Mucosa of descending colon (tissue), 3 donors: ENCODE measurements at regions not wholly inside any gene's neighbourhood (a gene's known extent, or its start where the extent isn't known, plus 50 kb on each side); places are given as distances from the start of the nearest gene placed in this dataset.
"Not testable (repeated sequence)": the region's sequence is repeated elsewhere in the genome, so short reads cannot be mapped to it uniquely, and the experiment has no call there.

Experiments used
- ATAC-seq: fragments of 200-7000 bp; cut with Tn5 transposase; one replicate; pipeline ENCODE4 v1.9.1; 2020; ENCODE audit warnings: mild to moderate bottlenecking, moderate library complexity
- DNase-seq, 3 donors: peaks; one replicate each; pipeline ENCODE4 v3.0.0-alpha.2; 2020
- H3K36me3 ChIP-seq: fragments of 200-600 bp; one replicate; pipeline ENCODE4 v1.8.0; 2021; ENCODE audit warnings: low read depth, mild to moderate bottlenecking
- H3K4me1 ChIP-seq: fragments of 200-600 bp; one replicate; pipeline ENCODE4 v1.8.0; 2021; ENCODE audit warnings: low read depth, mild to moderate bottlenecking
- H3K4me3 ChIP-seq: fragments of 200-600 bp; one replicate; pipeline ENCODE4 v1.8.0; 2021; ENCODE audit warnings: mild to moderate bottlenecking
- H3K9me3 ChIP-seq: fragments of 200-600 bp; one replicate; pipeline ENCODE4 v1.8.0; 2021; ENCODE audit warnings: mild to moderate bottlenecking
- intact Hi-C, 2 donors: fragments of 100-400 bp; cut with DNase I in 1 of 2; cut with micrococcal nuclease in 1 of 2; formaldehyde crosslinking; loops; one replicate each; pipeline versions ENCODE4 v1.11.0 to v1.11.1; 2022; cut with DNase I, micrococcal nuclease
- TF ChIP-seq, protein P1 (sequence below): fragments of 200-600 bp; IDR thresholded peaks from one replicate; pipeline ENCODE4 v1.8.0; 2022; ENCODE audit warnings: antibody characterized with exemption, mild to moderate bottlenecking
- donor health status: DM: no; HTN: no; CAD: no; lungs with moderate emphysema.
- donor health status: DM: no; HTN: no; CAD: no.
- donor health status: DM: no; HTN: yes; CAD: no.

DNA sequence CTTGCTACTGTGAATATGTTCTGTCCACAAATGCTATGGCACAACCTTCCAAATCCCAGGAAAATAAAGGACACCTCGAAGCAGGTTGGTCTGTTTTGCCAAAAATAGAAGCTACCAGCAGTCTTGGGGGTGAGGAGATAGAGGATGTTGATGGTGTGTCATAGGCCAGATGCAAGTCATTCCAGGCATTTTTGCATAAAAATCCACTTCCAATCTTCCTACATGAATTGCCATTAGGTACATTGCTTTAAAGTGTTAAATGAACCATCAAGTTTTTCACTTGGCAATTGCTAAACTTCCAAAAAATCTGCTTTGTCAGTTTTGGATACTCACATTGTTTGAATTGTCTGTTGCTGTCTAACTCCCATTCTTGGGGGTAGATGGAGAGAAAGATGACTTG lies 295.4 kb downstream of the MYCN start:
- intact Hi-C loops, result no loop called here
- no peak for ATAC-seq
- TF ChIP-seq, protein P1, sequence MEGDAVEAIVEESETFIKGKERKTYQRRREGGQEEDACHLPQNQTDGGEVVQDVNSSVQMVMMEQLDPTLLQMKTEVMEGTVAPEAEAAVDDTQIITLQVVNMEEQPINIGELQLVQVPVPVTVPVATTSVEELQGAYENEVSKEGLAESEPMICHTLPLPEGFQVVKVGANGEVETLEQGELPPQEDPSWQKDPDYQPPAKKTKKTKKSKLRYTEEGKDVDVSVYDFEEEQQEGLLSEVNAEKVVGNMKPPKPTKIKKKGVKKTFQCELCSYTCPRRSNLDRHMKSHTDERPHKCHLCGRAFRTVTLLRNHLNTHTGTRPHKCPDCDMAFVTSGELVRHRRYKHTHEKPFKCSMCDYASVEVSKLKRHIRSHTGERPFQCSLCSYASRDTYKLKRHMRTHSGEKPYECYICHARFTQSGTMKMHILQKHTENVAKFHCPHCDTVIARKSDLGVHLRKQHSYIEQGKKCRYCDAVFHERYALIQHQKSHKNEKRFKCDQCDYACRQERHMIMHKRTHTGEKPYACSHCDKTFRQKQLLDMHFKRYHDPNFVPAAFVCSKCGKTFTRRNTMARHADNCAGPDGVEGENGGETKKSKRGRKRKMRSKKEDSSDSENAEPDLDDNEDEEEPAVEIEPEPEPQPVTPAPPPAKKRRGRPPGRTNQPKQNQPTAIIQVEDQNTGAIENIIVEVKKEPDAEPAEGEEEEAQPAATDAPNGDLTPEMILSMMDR, result no peak

DNA sequence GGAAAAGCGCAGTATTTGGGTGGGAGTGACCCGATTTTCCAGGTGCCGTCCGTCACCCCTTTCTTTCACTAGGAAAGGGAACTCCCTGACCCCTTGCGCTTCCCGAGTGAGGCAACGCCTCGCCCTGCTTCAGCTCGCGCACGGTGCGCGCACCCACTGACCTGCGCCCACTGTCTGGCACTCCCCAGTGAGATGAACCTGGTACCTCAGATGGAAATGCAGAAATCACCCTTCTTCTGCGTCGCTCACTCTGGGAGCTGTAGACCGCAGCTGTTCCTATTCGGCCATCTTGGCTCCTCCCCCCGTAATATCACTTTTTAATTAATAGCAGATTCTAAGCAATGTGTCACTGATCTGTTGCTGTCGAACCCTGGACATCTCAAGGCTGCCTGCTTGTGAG lies 294.9 kb downstream of the MYCN start:
- H3K9me3 ChIP-seq, intact Hi-C loops, H3K4me1 ChIP-seq, H3K36me3 ChIP-seq, H3K4me3 ChIP-seq, DNase-seq, ATAC-seq: not testable (repeated sequence)

More for the DNA sequence above, 295.4 kb downstream of the MYCN start:
- DNase-seq, result no peak
- Histone ChIP-seq H3K9me3 (no peaks in the 10 kb centered on the region), H3K36me3 (no peaks in the 10 kb centered on the region), H3K4me1 (no peaks in the 10 kb centered on the region), H3K4me3 (no peak overlapping the region)

DNA sequence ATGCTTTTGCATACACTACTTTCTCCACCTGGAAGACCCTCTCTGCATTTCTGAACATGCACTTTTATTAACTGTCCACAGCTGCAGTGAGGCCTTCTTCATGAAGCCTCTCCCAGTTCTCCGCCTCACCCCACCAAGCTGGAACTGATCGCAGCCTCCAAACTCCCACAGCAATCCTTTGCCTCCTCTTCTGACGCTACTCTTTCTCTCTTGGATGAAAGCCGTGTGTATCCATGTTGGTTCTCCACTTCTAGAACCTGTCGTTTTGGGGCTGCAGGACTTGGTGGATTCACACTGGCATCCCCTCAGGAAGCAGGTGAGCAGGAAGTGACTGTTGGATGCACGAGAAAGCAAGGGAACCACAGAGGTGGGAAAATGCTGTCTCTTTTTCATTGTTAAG lies 288.6 kb downstream of the MYCN start:
- no peak for ATAC-seq
- TF ChIP-seq, protein P1, result no peak
- intact Hi-C loops, result no loop called here

DNA sequence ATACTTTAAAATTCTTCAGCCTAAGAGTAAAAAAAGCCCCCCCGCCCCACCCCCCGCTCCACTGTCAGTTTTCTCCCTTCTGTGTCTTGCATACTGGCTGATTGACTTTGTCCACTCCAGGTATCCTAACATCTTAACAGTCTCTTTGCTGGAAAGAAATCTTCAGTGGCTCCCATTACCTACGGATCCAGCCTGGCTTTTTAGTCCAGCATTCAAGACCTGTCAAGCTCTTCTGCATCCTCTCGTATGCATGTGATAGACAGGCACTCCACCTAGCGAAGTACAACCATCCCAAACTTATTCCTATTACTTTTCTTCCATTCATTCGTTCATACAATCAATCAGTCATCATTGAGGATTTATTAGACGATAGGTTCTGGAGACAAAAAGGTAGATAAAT lies 288.1 kb downstream of the MYCN start:
- Histone ChIP-seq H3K9me3 (no peaks in the 10 kb centered on the region), H3K4me3 (no peak overlapping the region), H3K4me1 (no peaks in the 10 kb centered on the region), H3K36me3 (no peaks in the 10 kb centered on the region)
- DNase-seq (no peak), ATAC-seq (no peak)
- intact Hi-C loops, result no loop called here
- TF ChIP-seq, protein P1, result no peak

More for the DNA sequence above, 288.6 kb downstream of the MYCN start:
- Histone ChIP-seq H3K36me3 (no peaks in the 10 kb centered on the region), H3K9me3 (no peaks in the 10 kb centered on the region), H3K4me1 (no peaks in the 10 kb centered on the region), H3K4me3 (no peak overlapping the region)
- DNase-seq, result no peak

DNA sequence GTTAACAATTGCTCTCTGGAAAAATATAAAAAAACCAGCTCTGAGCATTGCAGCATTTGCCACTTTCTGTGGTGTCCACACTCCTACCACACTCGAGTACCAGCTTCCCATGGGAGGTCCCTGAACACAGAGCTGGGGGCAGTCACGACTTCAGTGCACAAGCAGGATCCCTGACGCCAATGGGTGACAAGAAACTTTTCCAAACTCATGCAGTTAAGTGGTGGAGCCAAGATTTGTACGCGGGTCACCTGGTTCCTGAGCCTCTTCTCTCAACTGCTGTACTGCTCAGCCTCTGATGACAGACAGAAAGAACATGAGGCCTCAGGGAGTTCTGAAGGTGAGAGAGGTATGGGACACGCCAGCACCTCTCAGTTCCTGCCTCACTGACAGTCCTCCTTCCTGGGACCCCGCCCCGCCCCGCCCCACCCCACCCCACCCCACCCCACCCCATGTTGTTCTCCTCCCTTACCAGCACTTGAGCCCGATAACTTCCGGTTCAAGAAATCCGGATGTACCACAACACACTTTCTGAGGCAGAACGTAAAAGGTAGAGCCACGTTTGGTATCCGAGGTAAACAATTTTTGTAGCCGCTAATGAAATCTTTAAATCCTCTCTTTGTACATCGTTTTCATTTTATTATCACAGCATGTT lies 287.6 kb downstream of the MYCN start:
- DNase-seq, result no peak
- TF ChIP-seq, protein P1, result no peak
- ATAC-seq, result peak; percentile 20
- no peaks in the 10 kb centered on the region for H3K9me3 ChIP-seq
- H3K4me1 ChIP-seq, result no peaks in the 10 kb centered on the region
- H3K36me3 ChIP-seq, result no peaks in the 10 kb centered on the region
- intact Hi-C loops, result no loop called here
- no peak overlapping the region for H3K4me3 ChIP-seq

DNA sequence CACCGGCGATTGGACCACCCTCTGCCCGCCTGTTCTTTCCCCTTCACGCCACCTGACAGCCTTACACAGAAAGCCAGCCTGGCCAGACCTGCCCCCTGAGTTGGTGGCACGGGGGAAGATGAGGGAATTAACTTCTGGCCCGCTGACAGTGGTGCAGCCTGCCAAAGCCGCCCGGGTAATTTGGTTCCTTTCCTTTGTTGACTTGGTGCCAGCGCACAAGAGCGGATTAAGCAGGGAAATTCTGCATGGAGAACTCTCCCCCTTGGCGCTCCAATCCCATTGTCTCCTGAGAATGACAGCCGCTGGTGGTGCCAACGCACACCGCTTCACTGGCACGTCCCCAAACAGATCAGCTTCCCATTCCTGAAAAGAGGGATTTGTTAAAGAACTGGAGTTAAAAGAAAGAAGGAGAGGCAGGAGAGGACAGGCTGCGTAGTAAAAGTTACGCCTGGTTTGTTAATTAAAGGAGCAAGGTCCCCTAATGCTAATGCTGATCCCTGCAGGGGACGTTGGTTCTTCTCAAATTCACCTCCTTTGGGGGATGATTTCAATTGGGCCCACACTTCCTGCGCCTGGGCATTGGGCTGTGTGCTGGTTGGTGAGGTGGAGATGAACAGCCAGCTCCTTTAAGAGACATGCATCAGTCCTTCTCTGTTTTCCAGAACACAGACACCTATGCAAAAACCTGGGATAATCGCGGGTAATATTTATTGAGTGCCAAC lies 286.8 kb downstream of the MYCN start:
- DNase-seq (no peak), ATAC-seq (no peak)
- intact Hi-C loops, result no loop called here
- Histone ChIP-seq H3K36me3 (no peaks in the 10 kb centered on the region), H3K4me1 (no peaks in the 10 kb centered on the region), H3K4me3 (no peak overlapping the region), H3K9me3 (no peaks in the 10 kb centered on the region)
- TF ChIP-seq, protein P1, result no peak
